ENCODE measurements at regions not wholly inside any gene's neighbourhood (a gene's known extent, or its start where the extent isn't known, plus 50 kb on each side); places are given as distances from the start of the nearest gene placed in this dataset.

DNA sequence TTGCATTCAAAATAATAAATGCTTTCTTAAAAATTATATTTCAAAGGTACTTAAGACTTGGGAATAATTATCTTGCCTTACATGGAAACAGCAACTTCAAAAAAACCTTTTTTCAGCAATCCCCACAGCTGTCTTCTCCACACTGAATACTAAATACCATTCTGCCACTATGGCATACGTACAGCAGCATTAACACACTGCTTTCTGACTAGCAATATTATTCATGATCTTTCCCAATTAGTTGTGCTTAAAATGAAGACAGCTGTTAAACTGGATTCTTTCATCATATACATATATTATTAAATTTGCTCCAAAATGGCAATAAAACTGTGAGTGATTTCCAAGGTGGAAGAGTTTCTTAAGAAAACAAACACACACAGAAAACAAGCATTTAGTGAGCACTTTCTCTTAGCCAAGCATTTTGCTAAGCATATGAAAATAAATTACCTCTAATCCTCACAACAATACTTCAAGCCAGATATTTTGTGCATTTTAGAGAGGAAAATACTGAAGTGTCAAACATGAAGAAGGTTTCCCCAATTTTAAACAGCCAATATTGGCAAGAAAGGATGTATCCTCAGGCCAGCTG is 609.5 kb downstream of the SLITRK1 start:
- H3K4me3 ChIP-seq (ENCODE audit: severe bottlenecking) = no peak overlapping the region
- peaks cover 9% of the 10 kb centered on the region for H3K4me1 ChIP-seq (ENCODE audit: insufficient read depth, poor library complexity, severe bottlenecking)
- H3K9me3 ChIP-seq (ENCODE audit: severe bottlenecking) = no peaks in the 10 kb centered on the region
- no peaks in the 10 kb centered on the region for H3K27me3 ChIP-seq (ENCODE audit: insufficient read depth, poor library complexity, severe bottlenecking)
- H3K36me3 ChIP-seq (ENCODE audit: low read depth) = no peaks in the 10 kb centered on the region
- H3K27ac ChIP-seq (ENCODE audit: poor library complexity, severe bottlenecking) = no peak overlapping the region
- DNase-seq (ENCODE audit: low spot score) (no peak), ATAC-seq (ENCODE audit: low read depth) (no peak)
- TF ChIP-seq, protein P1, sequence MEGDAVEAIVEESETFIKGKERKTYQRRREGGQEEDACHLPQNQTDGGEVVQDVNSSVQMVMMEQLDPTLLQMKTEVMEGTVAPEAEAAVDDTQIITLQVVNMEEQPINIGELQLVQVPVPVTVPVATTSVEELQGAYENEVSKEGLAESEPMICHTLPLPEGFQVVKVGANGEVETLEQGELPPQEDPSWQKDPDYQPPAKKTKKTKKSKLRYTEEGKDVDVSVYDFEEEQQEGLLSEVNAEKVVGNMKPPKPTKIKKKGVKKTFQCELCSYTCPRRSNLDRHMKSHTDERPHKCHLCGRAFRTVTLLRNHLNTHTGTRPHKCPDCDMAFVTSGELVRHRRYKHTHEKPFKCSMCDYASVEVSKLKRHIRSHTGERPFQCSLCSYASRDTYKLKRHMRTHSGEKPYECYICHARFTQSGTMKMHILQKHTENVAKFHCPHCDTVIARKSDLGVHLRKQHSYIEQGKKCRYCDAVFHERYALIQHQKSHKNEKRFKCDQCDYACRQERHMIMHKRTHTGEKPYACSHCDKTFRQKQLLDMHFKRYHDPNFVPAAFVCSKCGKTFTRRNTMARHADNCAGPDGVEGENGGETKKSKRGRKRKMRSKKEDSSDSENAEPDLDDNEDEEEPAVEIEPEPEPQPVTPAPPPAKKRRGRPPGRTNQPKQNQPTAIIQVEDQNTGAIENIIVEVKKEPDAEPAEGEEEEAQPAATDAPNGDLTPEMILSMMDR (IDR thresholded peaks at IDR 0.05; ENCODE audit: poor library complexity, severe bottlenecking) = no peak

DNA sequence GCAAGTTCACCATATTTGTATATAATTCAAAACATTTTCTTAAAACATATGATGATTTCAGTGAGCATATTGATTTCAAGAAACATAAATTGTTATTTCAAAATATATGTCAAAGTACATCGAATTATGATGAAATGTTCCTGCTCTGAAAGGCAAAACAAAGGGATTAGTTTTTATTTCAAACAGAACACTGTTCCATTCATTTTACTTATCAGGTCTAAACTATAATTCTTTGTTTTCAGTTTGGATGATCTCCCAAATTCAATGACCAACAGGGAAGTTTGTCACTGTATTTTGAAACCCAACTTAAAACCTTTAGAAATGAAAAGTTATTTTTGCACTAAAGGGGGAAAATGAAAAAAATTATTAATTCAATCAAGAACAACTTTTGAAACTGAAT is 610.2 kb downstream of the SLITRK1 start:
- no peak for ATAC-seq (ENCODE audit: low read depth)
- Histone ChIP-seq H3K27ac (ENCODE audit: poor library complexity, severe bottlenecking) (no peak overlapping the region), H3K4me1 (ENCODE audit: insufficient read depth, poor library complexity, severe bottlenecking) (peaks cover 9% of the 10 kb centered on the region), H3K27me3 (ENCODE audit: insufficient read depth, poor library complexity, severe bottlenecking) (no peaks in the 10 kb centered on the region), H3K36me3 (ENCODE audit: low read depth) (no peaks in the 10 kb centered on the region), H3K4me3 (ENCODE audit: severe bottlenecking) (no peak overlapping the region), H3K9me3 (ENCODE audit: severe bottlenecking) (no peaks in the 10 kb centered on the region)
- DNase-seq (ENCODE audit: low spot score) = no peak
- TF ChIP-seq, protein P1 (IDR thresholded peaks at IDR 0.05; ENCODE audit: poor library complexity, severe bottlenecking) = no peak

GRCh38 chr13:83265279-83265678 is 617.0 kb downstream of the SLITRK1 start:
- no peaks in the 10 kb centered on the region; the same call in 1 of the 2 replicates for H3K36me3 ChIP-seq (ENCODE audit: low read depth)
- H3K4me1 ChIP-seq (ENCODE audit: insufficient read depth, poor library complexity, severe bottlenecking) = no peaks in the 10 kb centered on the region
- TF ChIP-seq, protein P1 (IDR thresholded peaks at IDR 0.05; ENCODE audit: poor library complexity, severe bottlenecking) = no peak
- ATAC-seq (ENCODE audit: low read depth) (no peak), DNase-seq (ENCODE audit: low spot score) (no peak)
- no peaks in the 10 kb centered on the region for H3K27me3 ChIP-seq (ENCODE audit: insufficient read depth, poor library complexity, severe bottlenecking)
- H3K27ac ChIP-seq (ENCODE audit: poor library complexity, severe bottlenecking) = no peak overlapping the region
- H3K9me3 ChIP-seq (ENCODE audit: severe bottlenecking) = no peaks in the 10 kb centered on the region
- no peak overlapping the region for H3K4me3 ChIP-seq (ENCODE audit: severe bottlenecking)

DNA sequence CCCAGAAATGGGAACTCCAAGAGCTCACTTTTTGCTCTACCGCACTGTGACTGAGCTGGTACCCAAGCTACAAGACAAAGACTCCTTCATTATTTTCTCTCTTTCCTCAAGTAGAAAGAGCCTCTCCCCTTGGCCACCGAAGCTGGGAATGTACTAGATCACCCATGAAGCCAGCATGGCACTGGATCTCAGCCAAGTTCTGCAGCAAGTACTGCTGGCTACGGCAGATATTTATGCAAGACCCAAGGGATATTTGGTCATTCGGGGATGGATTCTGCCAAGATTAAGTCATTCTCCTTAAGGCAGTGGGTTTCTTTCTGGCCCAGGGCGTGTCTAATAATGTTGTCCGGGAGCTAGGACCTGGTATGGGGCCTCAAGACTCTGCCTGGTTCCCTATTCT is 633.5 kb downstream of the SLITRK1 start:
- ATAC-seq (ENCODE audit: low read depth) (no peak), DNase-seq (ENCODE audit: low spot score) (no peak)
- Histone ChIP-seq H3K36me3 (ENCODE audit: low read depth) (no peaks in the 10 kb centered on the region), H3K4me1 (ENCODE audit: insufficient read depth, poor library complexity, severe bottlenecking) (no peaks in the 10 kb centered on the region), H3K9me3 (ENCODE audit: severe bottlenecking) (no peaks in the 10 kb centered on the region), H3K27ac (ENCODE audit: poor library complexity, severe bottlenecking) (no peak overlapping the region), H3K4me3 (ENCODE audit: severe bottlenecking) (no peak overlapping the region), H3K27me3 (ENCODE audit: insufficient read depth, poor library complexity, severe bottlenecking) (no peaks in the 10 kb centered on the region)
- TF ChIP-seq, protein P1 (IDR thresholded peaks at IDR 0.05; ENCODE audit: poor library complexity, severe bottlenecking) = no peak

GRCh38 chr13:83232626-83233025 is 649.6 kb downstream of the SLITRK1 start:
- no peaks in the 10 kb centered on the region for H3K27me3 ChIP-seq (ENCODE audit: insufficient read depth, poor library complexity, severe bottlenecking)
- no peak for ATAC-seq (ENCODE audit: low read depth)
- no peak overlapping the region for H3K27ac ChIP-seq (ENCODE audit: poor library complexity, severe bottlenecking)
- no peaks in the 10 kb centered on the region for H3K9me3 ChIP-seq (ENCODE audit: severe bottlenecking)
- DNase-seq (ENCODE audit: low spot score) = no peak
- TF ChIP-seq, protein P1 (IDR thresholded peaks at IDR 0.05; ENCODE audit: poor library complexity, severe bottlenecking) = no peak
- H3K4me3 ChIP-seq (ENCODE audit: severe bottlenecking) = no peak overlapping the region
- no peaks in the 10 kb centered on the region for H3K4me1 ChIP-seq (ENCODE audit: insufficient read depth, poor library complexity, severe bottlenecking)
- H3K36me3 ChIP-seq (ENCODE audit: low read depth) = no peaks in the 10 kb centered on the region
